Karpas-422 (cell line): ENCODE measurements at regions not wholly inside any gene's neighbourhood (a gene's known extent, or its start where the extent isn't known, plus 50 kb on each side); places are given as distances from the start of the nearest gene placed in this dataset.

Experiments used
- DNase-seq: peaks from one replicate; pipeline ENCODE4 v3.0.0-alpha.2; 2015
- H2AFZ ChIP-seq: fragments of 200-600 bp; sonication (generic); 2 replicates; pipeline ENCODE4 v1.6.1; 2014; ENCODE audit warnings: antibody characterized with exemption, low read length, mixed read lengths
- H3K27ac ChIP-seq: fragments of 200-600 bp; sonication (generic); 2 replicates; pipeline ENCODE4 v1.5.1; 2014; ENCODE audit warnings: mild to moderate bottlenecking, low read length, moderate library complexity
- H3K27me3 ChIP-seq: fragments of 200-600 bp; sonication (generic); 2 replicates; pipeline ENCODE4 v1.6.1; 2014; ENCODE audit warnings: low read length, mixed read lengths
- H3K36me3 ChIP-seq: fragments of 200-600 bp; sonication (generic); 2 replicates; pipeline ENCODE4 v1.6.1; 2014; ENCODE audit warnings: low read length, mixed read lengths; ENCODE audit not compliant: insufficient read depth
- H3K4me1 ChIP-seq: fragments of 200-600 bp; sonication (generic); 2 replicates; pipeline ENCODE4 v1.6.1; 2014; ENCODE audit warnings: mild to moderate bottlenecking, low read length, mixed read lengths
- H3K4me2 ChIP-seq: fragments of 200-600 bp; sonication (generic); 2 replicates; pipeline ENCODE4 v1.6.1; 2014; ENCODE audit warnings: low read length, low read depth, mild to moderate bottlenecking; ENCODE audit not compliant: poor library complexity, severe bottlenecking
- H3K4me3 ChIP-seq: fragments of 200-600 bp; sonication (generic); 2 replicates; pipeline ENCODE4 v1.5.1; 2014; ENCODE audit warnings: mild to moderate bottlenecking, antibody characterized with exemption, low read length, mixed read lengths
- H3K79me2 ChIP-seq: fragments of 200-600 bp; sonication (generic); 2 replicates; pipeline ENCODE4 v1.6.1; 2014; ENCODE audit warnings: mild to moderate bottlenecking, low read length, mixed read lengths
- H3K9ac ChIP-seq: fragments of 200-600 bp; sonication (generic); 2 replicates; pipeline ENCODE4 v1.6.0; 2014; ENCODE audit warnings: low read length
- H3K9me2 ChIP-seq: fragments of 200-600 bp; sonication (generic), shearing (Covaris generic); replicated peaks from 2 replicates; pipeline ENCODE4 v1.6.0; 2014; ENCODE audit warnings: mild to moderate bottlenecking, low read length, moderate library complexity; ENCODE audit not compliant: insufficient read depth
- H3K9me3 ChIP-seq: fragments of 300-700, 200-600 bp; sonication (generic); 2 replicates; pipeline ENCODE4 v1.6.1; 2014; ENCODE audit warnings: low read length, mixed read lengths
- H4K20me1 ChIP-seq: fragments of 200-600 bp; sonication (generic); 2 replicates; pipeline ENCODE4 v1.6.1; 2014; ENCODE audit warnings: mild to moderate bottlenecking, antibody characterized with exemption, low read length, low read depth; ENCODE audit not compliant: insufficient read depth

- Histone ChIP-seq H3K9me2 (no peaks in the 10 kb centered on the region), H3K27me3 (no peaks in the 10 kb centered on the region), H4K20me1 (no peaks in the 10 kb centered on the region), H3K27ac (no peak overlapping the region), H3K9me3 (no peaks in the 10 kb centered on the region), H3K4me2 (no peak overlapping the region), H3K79me2 (no peaks in the 10 kb centered on the region), H3K9ac (no peak overlapping the region), H2AFZ (no peak overlapping the region), H3K4me3 (no peak overlapping the region), H3K4me1 (peaks cover 8% of the 10 kb centered on the region), H3K36me3 (no peaks in the 10 kb centered on the region)
- DNase-seq: no peak
Observed at GRCh38 chr6:6801635-6802218, 213.2 kb downstream of the LY86 start.

GRCh38 chr6:6803180-6803977, 214.9 kb downstream of the LY86 start:
- Histone ChIP-seq H3K4me3 (no peak overlapping the region), H3K27me3 (no peaks in the 10 kb centered on the region), H3K27ac (no peak overlapping the region), H3K36me3 (no peaks in the 10 kb centered on the region), H2AFZ (no peak overlapping the region), H3K9me3 (no peaks in the 10 kb centered on the region), H3K79me2 (no peaks in the 10 kb centered on the region), H4K20me1 (no peaks in the 10 kb centered on the region), H3K4me2 (no peak overlapping the region), H3K4me1 (peaks cover 9% of the 10 kb centered on the region), H3K9ac (no peak overlapping the region), H3K9me2 (no peaks in the 10 kb centered on the region)
- peak; percentile 60 for DNase-seq

GRCh38 chr6:6804843-6805615, 216.5 kb downstream of the LY86 start:
- no peak overlapping the region for H3K4me2 ChIP-seq
- H3K4me3 ChIP-seq: no peak overlapping the region

GRCh38 chr6:6806844-6807518, 218.5 kb downstream of the LY86 start:
- H3K27me3 ChIP-seq: no peaks in the 10 kb centered on the region
- H3K4me3 ChIP-seq: no peak overlapping the region
- H3K4me1 ChIP-seq: peaks cover 9% of the 10 kb centered on the region
- no peak overlapping the region for H3K9ac ChIP-seq
- no peak overlapping the region for H2AFZ ChIP-seq
- no peaks in the 10 kb centered on the region for H4K20me1 ChIP-seq
- H3K4me2 ChIP-seq: no peak overlapping the region
- no peak for DNase-seq
- no peaks in the 10 kb centered on the region for H3K79me2 ChIP-seq
- no peak overlapping the region for H3K27ac ChIP-seq
- H3K36me3 ChIP-seq: no peaks in the 10 kb centered on the region
- H3K9me3 ChIP-seq: no peaks in the 10 kb centered on the region
- no peaks in the 10 kb centered on the region for H3K9me2 ChIP-seq

More at GRCh38 chr6:6804843-6805615, 216.5 kb downstream of the LY86 start:
- Histone ChIP-seq H4K20me1 (no peaks in the 10 kb centered on the region), H3K9me3 (no peaks in the 10 kb centered on the region), H3K4me1 (peaks cover 9% of the 10 kb centered on the region), H3K9ac (no peak overlapping the region), H3K27ac (no peak overlapping the region), H3K36me3 (no peaks in the 10 kb centered on the region), H2AFZ (no peak overlapping the region), H3K9me2 (no peaks in the 10 kb centered on the region), H3K79me2 (no peaks in the 10 kb centered on the region), H3K27me3 (no peaks in the 10 kb centered on the region)
- DNase-seq: no peak

GRCh38 chr6:6808343-6808742, 219.8 kb downstream of the LY86 start:
- H3K4me2 ChIP-seq: no peak overlapping the region
- no peaks in the 10 kb centered on the region for H3K9me3 ChIP-seq
- H3K79me2 ChIP-seq: no peaks in the 10 kb centered on the region
- DNase-seq: no peak
- no peak overlapping the region for H3K4me3 ChIP-seq
- H3K9ac ChIP-seq: no peak overlapping the region
- no peak overlapping the region for H3K27ac ChIP-seq
- no peaks in the 10 kb centered on the region for H3K9me2 ChIP-seq
- H2AFZ ChIP-seq: no peak overlapping the region
- H3K36me3 ChIP-seq: no peaks in the 10 kb centered on the region
- H3K4me1 ChIP-seq: peaks cover 9% of the 10 kb centered on the region
- no peaks in the 10 kb centered on the region for H3K27me3 ChIP-seq
- H4K20me1 ChIP-seq: no peaks in the 10 kb centered on the region

- Histone ChIP-seq H3K9ac (no peak overlapping the region), H3K9me2 (no peaks in the 10 kb centered on the region), H3K36me3 (no peaks in the 10 kb centered on the region), H3K4me3 (no peak overlapping the region), H3K4me1 (peaks cover 9% of the 10 kb centered on the region), H3K27me3 (no peaks in the 10 kb centered on the region), H2AFZ (no peak overlapping the region), H3K79me2 (no peaks in the 10 kb centered on the region), H3K9me3 (no peaks in the 10 kb centered on the region), H4K20me1 (no peaks in the 10 kb centered on the region), H3K27ac (no peak overlapping the region), H3K4me2 (no peak overlapping the region)
- no peak for DNase-seq
Observed at GRCh38 chr6:6808915-6809314, 220.4 kb downstream of the LY86 start.

GRCh38 chr6:6810727-6811126, 222.2 kb downstream of the LY86 start:
- H2AFZ ChIP-seq: no peak overlapping the region
- H3K9me2 ChIP-seq: no peaks in the 10 kb centered on the region
- no peak overlapping the region for H3K27ac ChIP-seq
- H3K36me3 ChIP-seq: no peaks in the 10 kb centered on the region
- no peaks in the 10 kb centered on the region for H3K9me3 ChIP-seq
- no peaks in the 10 kb centered on the region for H3K27me3 ChIP-seq
- H3K79me2 ChIP-seq: no peaks in the 10 kb centered on the region
- no peak for DNase-seq
- H3K4me1 ChIP-seq: peaks cover 9% of the 10 kb centered on the region
- H4K20me1 ChIP-seq: no peaks in the 10 kb centered on the region
- no peak overlapping the region for H3K9ac ChIP-seq
- no peak overlapping the region for H3K4me3 ChIP-seq
- H3K4me2 ChIP-seq: no peak overlapping the region
